OCI-LY3 (cell line): ENCODE measurements at regions not wholly inside any gene's neighbourhood (a gene's known extent, or its start where the extent isn't known, plus 50 kb on each side); places are given as distances from the start of the nearest gene placed in this dataset.

Experiments
- H2AFZ ChIP-seq: fragments of 200-600, 300-600 bp; shearing (Covaris generic); 2 replicates; pipeline ENCODE4 v1.6.0; 2014; ENCODE audit warnings: antibody characterized with exemption, low read depth, low read length
- H3K27ac ChIP-seq: fragments of 200-600, 300-600 bp; sonication (generic); 2 replicates; pipeline ENCODE4 v1.5.1; 2014; ENCODE audit warnings: mild to moderate bottlenecking, low read length, moderate library complexity, mixed read lengths
- H3K27me3 ChIP-seq: fragments of 200-600, 300-600 bp; sonication (generic); 2 replicates; pipeline ENCODE4 v1.6.1; 2014; ENCODE audit warnings: low read depth, low read length, mixed read lengths
- H3K36me3 ChIP-seq: fragments of 200-600, 300-600 bp; sonication (generic); replicated peaks from 2 replicates; pipeline ENCODE3; 2014; ENCODE audit warnings: low read depth, low read length, mixed read lengths
- H3K4me1 ChIP-seq: fragments of 300-600, 200-600 bp; sonication (generic); 2 replicates; pipeline ENCODE4 v1.6.1; 2014; ENCODE audit warnings: low read length, mixed read lengths
- H3K4me2 ChIP-seq: fragments of 200-600, 300-600 bp; sonication (generic); 2 replicates; pipeline ENCODE4 v1.6.1; 2014; ENCODE audit warnings: low read length, mixed read lengths
- H3K4me3 ChIP-seq: fragments of 300-600, 200-600 bp; sonication (generic); 2 replicates; pipeline ENCODE4 v1.5.1; 2014; ENCODE audit warnings: antibody characterized with exemption, mild to moderate bottlenecking, low read length, moderate library complexity
- H3K79me2 ChIP-seq: fragments of 300-600, 200-600 bp; shearing (Covaris generic); 2 replicates; pipeline ENCODE4 v1.6.1; 2014; ENCODE audit warnings: mild to moderate bottlenecking, low read length, mixed read lengths
- H3K9ac ChIP-seq: fragments of 300-600, 200-600 bp; shearing (Covaris generic); 2 replicates; pipeline ENCODE4 v1.6.0; 2014; ENCODE audit warnings: mild to moderate bottlenecking, low read length, moderate library complexity
- H3K9me3 ChIP-seq: fragments of 200-600, 300-600 bp; shearing (Covaris generic); 2 replicates; pipeline ENCODE4 v1.6.1; 2014; ENCODE audit warnings: low read length, mixed read lengths; ENCODE audit not compliant: insufficient read depth
- H4K20me1 ChIP-seq: fragments of 200-600, 300-600 bp; sonication (generic); 2 replicates; pipeline ENCODE4 v1.6.1; 2016; ENCODE audit warnings: low read length, mixed read lengths; ENCODE audit not compliant: insufficient read depth
- CTCF ChIP-seq: fragments of 200-600, 300-600 bp; sonication (generic); IDR thresholded peaks from 2 replicates; pipeline ENCODE4 v1.5.1; 2014; ENCODE audit warnings: antibody characterized with exemption, low read length, low read depth
- EZH2phosphoT487 ChIP-seq: fragments of 200-600 bp; shearing (Covaris generic); IDR thresholded peaks from 2 replicates; pipeline ENCODE4 v1.6.1; 2018; ENCODE audit warnings: antibody characterized with exemption, mixed run types, low read depth

- H3K79me2 ChIP-seq, result no peaks in the 10 kb centered on the region
- no peak overlapping the region for H2AFZ ChIP-seq
- H3K4me1 ChIP-seq, result peaks cover 29% of the 10 kb centered on the region
- H3K4me3 ChIP-seq, result no peak overlapping the region
- H3K36me3 ChIP-seq, result no peaks in the 10 kb centered on the region
- no peak overlapping the region for H3K9ac ChIP-seq
- H3K4me2 ChIP-seq, result no peak overlapping the region
- no peaks in the 10 kb centered on the region for H3K27me3 ChIP-seq
- H3K27ac ChIP-seq, result no peak overlapping the region
- H4K20me1 ChIP-seq, result no peaks in the 10 kb centered on the region
- H3K9me3 ChIP-seq, result no peaks in the 10 kb centered on the region
- TF ChIP-seq EZH2phosphoT487 (no peak), CTCF (no peak)
These were observed 219.9 kb downstream of the PIK3C3 start for GRCh38 chr18:42174909-42175308.

GRCh38 chr18:42176599-42176998, 221.6 kb downstream of the PIK3C3 start:
- H3K4me3 ChIP-seq, result no peak overlapping the region
- peaks cover 32% of the 10 kb centered on the region for H3K4me1 ChIP-seq
- H3K79me2 ChIP-seq, result no peaks in the 10 kb centered on the region
- H2AFZ ChIP-seq, result peak overlapping the region; percentile 9; the same call in 1 of the 2 replicates
- no peak overlapping the region for H3K9ac ChIP-seq
- H3K27me3 ChIP-seq, result no peaks in the 10 kb centered on the region
- H3K4me2 ChIP-seq, result peak overlapping the region; percentile 29
- H3K27ac ChIP-seq, result peak overlapping the region; percentile 15; the same call in 1 of the 2 replicates
- no peaks in the 10 kb centered on the region for H4K20me1 ChIP-seq
- no peaks in the 10 kb centered on the region for H3K36me3 ChIP-seq
- H3K9me3 ChIP-seq, result no peaks in the 10 kb centered on the region
- TF ChIP-seq CTCF (no peak), EZH2phosphoT487 (no peak)

GRCh38 chr18:42177390-42177789, 222.4 kb downstream of the PIK3C3 start:
- H3K9ac ChIP-seq, result no peak overlapping the region
- H3K4me2 ChIP-seq, result peak overlapping the region; percentile 22
- H3K79me2 ChIP-seq, result no peaks in the 10 kb centered on the region
- no peak for TF ChIP-seq EZH2phosphoT487
- TF ChIP-seq CTCF, result no peak
- H3K4me1 ChIP-seq, result peaks cover 40% of the 10 kb centered on the region
- H2AFZ ChIP-seq, result peak overlapping the region; percentile 15; the same call in 1 of the 2 replicates
- H3K27me3 ChIP-seq, result no peaks in the 10 kb centered on the region
- H3K4me3 ChIP-seq, result no peak overlapping the region
- H3K27ac ChIP-seq, result peak overlapping the region; percentile 23; the same call in 1 of the 2 replicates
- no peaks in the 10 kb centered on the region for H3K36me3 ChIP-seq
- no peaks in the 10 kb centered on the region for H4K20me1 ChIP-seq
- no peaks in the 10 kb centered on the region for H3K9me3 ChIP-seq

- Histone ChIP-seq H4K20me1 (no peaks in the 10 kb centered on the region), H3K79me2 (no peaks in the 10 kb centered on the region), H3K4me1 (peaks cover 51% of the 10 kb centered on the region), H3K27me3 (no peaks in the 10 kb centered on the region), H3K36me3 (no peaks in the 10 kb centered on the region), H3K9me3 (no peaks in the 10 kb centered on the region), H2AFZ (no peak overlapping the region), H3K9ac (no peak overlapping the region), H3K4me3 (no peak overlapping the region), H3K27ac (no peak overlapping the region), H3K4me2 (no peak overlapping the region)
- TF ChIP-seq EZH2phosphoT487 (no peak), CTCF (no peak)
These were observed 223.5 kb downstream of the PIK3C3 start for GRCh38 chr18:42178376-42179080.
